ENCODE measurements at regions not wholly inside any gene's neighbourhood (a gene's known extent, or its start where the extent isn't known, plus 50 kb on each side); places are given as distances from the start of the nearest gene placed in this dataset.

DNA sequence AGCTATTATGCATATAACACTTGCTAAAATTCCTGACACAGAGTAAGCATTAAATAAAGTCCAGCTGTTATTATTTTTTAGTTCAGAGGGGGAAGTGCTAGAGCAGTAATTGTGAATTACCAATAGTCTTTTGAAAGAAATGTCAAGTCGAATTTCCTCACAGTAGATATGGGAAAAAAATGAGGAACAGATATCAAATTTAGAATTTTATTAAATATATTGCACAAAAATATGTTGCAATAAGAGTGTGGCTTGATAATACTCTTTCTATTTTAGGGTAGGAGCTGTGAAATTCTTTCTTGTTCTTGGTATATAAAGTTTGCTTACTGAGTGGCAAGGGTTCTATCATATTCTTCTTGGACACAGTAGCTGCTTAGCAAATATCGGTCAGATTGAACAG lies 181.3 kb downstream of the NFKBIZ start:
- no peak for DNase-seq (ENCODE audit: low read depth, low spot score)
- in situ Hi-C loops (cut with MboI) (no loop called here), intact Hi-C loops (cut with micrococcal nuclease; ENCODE audit: unreplicated experiment) (no loop called here)
- Histone ChIP-seq H3K4me2 (ENCODE audit: control insufficient read depth, insufficient read depth) (no peak overlapping the region), H4K20me1 (ENCODE audit: control insufficient read depth, insufficient read depth) (no peaks in the 10 kb centered on the region), H3K27ac (ENCODE audit: control insufficient read depth, insufficient read depth) (no peak overlapping the region), H3K4me3 (no peak overlapping the region), H2AFZ (ENCODE audit: control insufficient read depth, low read depth, low read length) (no peak overlapping the region), H3K27me3 (replicated peaks in 1 of 2; ENCODE audit: control insufficient read depth in 2 of 2, insufficient read depth in 2 of 2, low read length in 1 of 2) (no peaks in the 10 kb centered on the region), H3K36me3 (ENCODE audit: control insufficient read depth in 2 of 2, insufficient read depth in 2 of 2, low read length in 1 of 2) (no peaks in the 10 kb centered on the region), H3K79me2 (ENCODE audit: control insufficient read depth, insufficient read depth, low read length) (no peaks in the 10 kb centered on the region), H3K9me3 (replicated peaks; ENCODE audit: control insufficient read depth, insufficient read depth, low read length) (no peaks in the 10 kb centered on the region; the same call in 1 of the 3 replicates), H3K9ac (ENCODE audit: control insufficient read depth, insufficient read depth, low read length) (no peak overlapping the region), H3K4me1 (ENCODE audit: control insufficient read depth, insufficient read depth, low read length) (peaks cover 19% of the 10 kb centered on the region; the same call in 1 of the 2 replicates)
- no peak for FAIRE-seq
- BruUV-seq (replicated peaks): no TSS peak
- POLR2A ChIA-PET: interaction anchor here (1.3 to 1.5 kb wide), 2 partner anchors 15 to 23 kb away, joined by 3 read pairs; no protein-coding TSS in a partner anchor
- 18% methylated on average over 2 of the region's 2 CpGs for WGBS (ENCODE audit: insufficient coverage, insufficient replicate concordance, low lambda C conversion rate, missing lambda C conversion rate)
- ATAC-seq: no peak
- SMC1A ChIA-PET (ENCODE audit: uncharacterized antibody, unreplicated experiment): interaction anchor here (0.9 to 2.3 kb wide), 13 partner anchors 13 to 198 kb away, joined by 3 to 15 read pairs (median 5); no protein-coding TSS in a partner anchor
- CTCF ChIA-PET: interaction anchor here (0.9 to 2.3 kb wide), 4 partner anchors 11 to 217 kb away, joined by 3 to 9 read pairs (median 4); no protein-coding TSS in a partner anchor
- RAD21 ChIA-PET (ENCODE audit: unreplicated experiment): interaction anchor here (1.1 to 3.8 kb wide), 5 partner anchors 13 to 201 kb away, joined by 4 to 9 read pairs (median 5); no protein-coding TSS in a partner anchor
- TF ChIP-seq LARP7 (IDR thresholded peaks at IDR 0.05) (no peak), CEBPZ (IDR thresholded peaks at IDR 0.05; ENCODE audit: low read depth, low read length) (no peak), BMI1 (IDR thresholded peaks at IDR 0.05; ENCODE audit: borderline replicate concordance) (no peak), SMC3 (IDR thresholded peaks at IDR 0.05; ENCODE audit: borderline replicate concordance, low read length) (no peak), HDGF (IDR thresholded peaks at IDR 0.05) (no peak), ZBTB40 (IDR thresholded peaks at IDR 0.05; ENCODE audit: borderline replicate concordance) (no peak), RAD21 (IDR thresholded peaks at IDR 0.05; ENCODE audit: insufficient read depth, low read depth, low read length) (no peak), BHLHE40 (IDR thresholded peaks at IDR 0.05; ENCODE audit: borderline replicate concordance in 1 of 2, low read depth in 2 of 2, low read length in 1 of 2) (no peak), POLR2A (IDR thresholded peaks at IDR 0.05; ENCODE audit: low read depth, low read length) (no peak), PKNOX1 (IDR thresholded peaks at IDR 0.05) (no peak), YBX1 (IDR thresholded peaks at IDR 0.05) (no peak)
- TF ChIP-seq, protein P1, sequence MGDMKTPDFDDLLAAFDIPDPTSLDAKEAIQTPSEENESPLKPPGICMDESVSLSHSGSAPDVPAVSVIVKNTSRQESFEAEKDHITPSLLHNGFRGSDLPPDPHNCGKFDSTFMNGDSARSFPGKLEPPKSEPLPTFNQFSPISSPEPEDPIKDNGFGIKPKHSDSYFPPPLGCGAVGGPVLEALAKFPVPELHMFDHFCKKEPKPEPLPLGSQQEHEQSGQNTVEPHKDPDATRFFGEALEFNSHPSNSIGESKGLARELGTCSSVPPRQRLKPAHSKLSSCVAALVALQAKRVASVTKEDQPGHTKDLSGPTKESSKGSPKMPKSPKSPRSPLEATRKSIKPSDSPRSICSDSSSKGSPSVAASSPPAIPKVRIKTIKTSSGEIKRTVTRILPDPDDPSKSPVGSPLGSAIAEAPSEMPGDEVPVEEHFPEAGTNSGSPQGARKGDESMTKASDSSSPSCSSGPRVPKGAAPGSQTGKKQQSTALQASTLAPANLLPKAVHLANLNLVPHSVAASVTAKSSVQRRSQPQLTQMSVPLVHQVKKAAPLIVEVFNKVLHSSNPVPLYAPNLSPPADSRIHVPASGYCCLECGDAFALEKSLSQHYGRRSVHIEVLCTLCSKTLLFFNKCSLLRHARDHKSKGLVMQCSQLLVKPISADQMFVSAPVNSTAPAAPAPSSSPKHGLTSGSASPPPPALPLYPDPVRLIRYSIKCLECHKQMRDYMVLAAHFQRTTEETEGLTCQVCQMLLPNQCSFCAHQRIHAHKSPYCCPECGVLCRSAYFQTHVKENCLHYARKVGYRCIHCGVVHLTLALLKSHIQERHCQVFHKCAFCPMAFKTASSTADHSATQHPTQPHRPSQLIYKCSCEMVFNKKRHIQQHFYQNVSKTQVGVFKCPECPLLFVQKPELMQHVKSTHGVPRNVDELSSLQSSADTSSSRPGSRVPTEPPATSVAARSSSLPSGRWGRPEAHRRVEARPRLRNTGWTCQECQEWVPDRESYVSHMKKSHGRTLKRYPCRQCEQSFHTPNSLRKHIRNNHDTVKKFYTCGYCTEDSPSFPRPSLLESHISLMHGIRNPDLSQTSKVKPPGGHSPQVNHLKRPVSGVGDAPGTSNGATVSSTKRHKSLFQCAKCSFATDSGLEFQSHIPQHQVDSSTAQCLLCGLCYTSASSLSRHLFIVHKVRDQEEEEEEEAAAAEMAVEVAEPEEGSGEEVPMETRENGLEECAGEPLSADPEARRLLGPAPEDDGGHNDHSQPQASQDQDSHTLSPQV (IDR thresholded peaks at IDR 0.05): no peak
